Sigmoid colon (tissue), 4 donors: ENCODE measurements at regions not wholly inside any gene's neighbourhood (a gene's known extent, or its start where the extent isn't known, plus 50 kb on each side); places are given as distances from the start of the nearest gene placed in this dataset.

Source experiments
- POLR2A ChIP-seq, 2 donors: fragments of 450-650 bp; IDR thresholded peaks; one replicate each; pipeline ENCODE4 v1.6.1; 2016; ENCODE audit warnings: antibody characterized with exemption in 2 of 2, mild to moderate bottlenecking in 2 of 2, moderate library complexity in 2 of 2
- POLR2AphosphoS5 ChIP-seq, 4 donors: sonication (generic); formaldehyde crosslinking; IDR thresholded peaks; one replicate each; pipeline ENCODE4 v1.6.1; 2017; ENCODE audit warnings: antibody characterized with exemption in 4 of 4
- TF ChIP-seq, protein P1 (sequence below), 4 experiments: fragments of 450-650 bp in 3 of 4; fragments of 200-600 bp in 1 of 4; IDR thresholded peaks; one replicate each; pipeline ENCODE4 v1.5.1; 2016 to 2019; ENCODE audit warnings: antibody characterized with exemption in 4 of 4, mild to moderate bottlenecking in 3 of 4, moderate library complexity in 2 of 4

DNA sequence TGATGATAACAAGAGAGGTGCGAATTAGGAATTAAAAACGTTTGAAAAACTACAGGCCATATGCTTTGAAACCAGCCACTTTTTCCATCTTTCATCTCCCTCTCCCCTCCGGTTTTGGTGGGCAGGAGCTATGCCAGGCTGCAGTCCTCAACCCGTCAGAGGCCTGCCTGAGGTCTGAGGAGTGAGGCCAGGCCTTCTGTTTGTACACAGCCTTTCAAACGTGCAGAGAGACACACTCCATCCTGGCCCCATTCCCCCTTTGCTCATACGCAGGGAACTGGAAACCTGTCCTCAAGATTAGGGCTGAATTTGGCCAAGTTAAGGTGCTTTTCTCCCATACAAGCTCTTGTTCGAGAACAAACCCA lies 74.5 kb downstream of the ZIC5 start:
- TF ChIP-seq, protein P1, sequence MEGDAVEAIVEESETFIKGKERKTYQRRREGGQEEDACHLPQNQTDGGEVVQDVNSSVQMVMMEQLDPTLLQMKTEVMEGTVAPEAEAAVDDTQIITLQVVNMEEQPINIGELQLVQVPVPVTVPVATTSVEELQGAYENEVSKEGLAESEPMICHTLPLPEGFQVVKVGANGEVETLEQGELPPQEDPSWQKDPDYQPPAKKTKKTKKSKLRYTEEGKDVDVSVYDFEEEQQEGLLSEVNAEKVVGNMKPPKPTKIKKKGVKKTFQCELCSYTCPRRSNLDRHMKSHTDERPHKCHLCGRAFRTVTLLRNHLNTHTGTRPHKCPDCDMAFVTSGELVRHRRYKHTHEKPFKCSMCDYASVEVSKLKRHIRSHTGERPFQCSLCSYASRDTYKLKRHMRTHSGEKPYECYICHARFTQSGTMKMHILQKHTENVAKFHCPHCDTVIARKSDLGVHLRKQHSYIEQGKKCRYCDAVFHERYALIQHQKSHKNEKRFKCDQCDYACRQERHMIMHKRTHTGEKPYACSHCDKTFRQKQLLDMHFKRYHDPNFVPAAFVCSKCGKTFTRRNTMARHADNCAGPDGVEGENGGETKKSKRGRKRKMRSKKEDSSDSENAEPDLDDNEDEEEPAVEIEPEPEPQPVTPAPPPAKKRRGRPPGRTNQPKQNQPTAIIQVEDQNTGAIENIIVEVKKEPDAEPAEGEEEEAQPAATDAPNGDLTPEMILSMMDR (IDR thresholded peaks at IDR 0.05): no peak
- TF ChIP-seq POLR2A (IDR thresholded peaks at IDR 0.05): no peak
- TF ChIP-seq POLR2AphosphoS5 (IDR thresholded peaks at IDR 0.05): no peak
